NCI-H510A (cell line): ENCODE measurements at regions not wholly inside any gene's neighbourhood (a gene's known extent, or its start where the extent isn't known, plus 50 kb on each side); places are given as distances from the start of the nearest gene placed in this dataset.
"Not testable (repeated sequence)": the region's sequence is repeated elsewhere in the genome, so short reads cannot be mapped to it uniquely, and the experiment has no call there.

ENCODE experiments used
- DNase-seq: peaks from one replicate; lab custom pipeline; 2025; lab: John Stamatoyannopoulos, UW

GRCh38 chr7:131081308-131081707, 246.4 kb upstream of the MKLN1 start:
- no peak for DNase-seq

GRCh38 chr7:131083781-131084180, 243.9 kb upstream of the MKLN1 start:
- no peak for DNase-seq

GRCh38 chr7:131084336-131084735, 243.3 kb upstream of the MKLN1 start:
- DNase-seq: not testable (repeated sequence)

GRCh38 chr7:131087756-131088658, 239.7 kb upstream of the MKLN1 start:
- DNase-seq: no peak

GRCh38 chr7:131090188-131090587, 237.5 kb upstream of the MKLN1 start:
- no peak for DNase-seq

- DNase-seq: no peak
These were observed 236.6 kb upstream of the MKLN1 start for GRCh38 chr7:131090886-131091692.

- DNase-seq: no peak
These were observed 233.0 kb upstream of the MKLN1 start for GRCh38 chr7:131094685-131095084.

GRCh38 chr7:131095346-131095745, 232.3 kb upstream of the MKLN1 start:
- DNase-seq: no peak

- no peak for DNase-seq
These were observed 231.3 kb upstream of the MKLN1 start for GRCh38 chr7:131096267-131096927.

GRCh38 chr7:131097662-131098376, 229.9 kb upstream of the MKLN1 start:
- DNase-seq: no peak

- DNase-seq: no peak
These were observed 229.1 kb upstream of the MKLN1 start for GRCh38 chr7:131098527-131098926.

GRCh38 chr7:131100357-131101054, 227.2 kb upstream of the MKLN1 start:
- no peak for DNase-seq

- no peak for DNase-seq
These were observed 223.7 kb upstream of the MKLN1 start for GRCh38 chr7:131103997-131104396.

GRCh38 chr7:131104596-131105293, 222.9 kb upstream of the MKLN1 start:
- no peak for DNase-seq

- DNase-seq: no peak
These were observed 222.3 kb upstream of the MKLN1 start for GRCh38 chr7:131105294-131105798.

- DNase-seq: no peak
These were observed 221.6 kb upstream of the MKLN1 start for GRCh38 chr7:131105799-131106680.

GRCh38 chr7:131106681-131107336, 220.9 kb upstream of the MKLN1 start:
- DNase-seq: no peak

GRCh38 chr7:131107337-131108211, 220.1 kb upstream of the MKLN1 start:
- no peak for DNase-seq
